Activated B cell treated with CpG ODN at 0.5 μM for 24 hours (primary cell): ENCODE measurements at regions not wholly inside any gene's neighbourhood (a gene's known extent, or its start where the extent isn't known, plus 50 kb on each side); places are given as distances from the start of the nearest gene placed in this dataset.

Experiments used
- ATAC-seq: fragments of 200-7000 bp; cut with Tn5 transposase; one replicate; pipeline ENCODE4 v1.10.0; 2021; ENCODE audit warnings: low read depth, mild to moderate bottlenecking, moderate library complexity
- CTCF ChIA-PET: fragments of 350-600 bp; sonication (Branson Sonifier 250); formaldehyde crosslinking; loops from one replicate; lab custom pipeline; 2021; ENCODE audit warnings: antibody characterized with exemption; lab: Charles Lee
- POLR2A ChIA-PET: fragments of 350-600 bp; sonication (Branson Sonifier 250); formaldehyde crosslinking; loops from one replicate; lab custom pipeline; 2021; ENCODE audit warnings: antibody characterized with exemption; lab: Charles Lee
- DNase-seq: peaks from one replicate; pipeline ENCODE4 v3.0.0; 2022
- H3K27ac Mint-ChIP-seq: one replicate; pipeline ENCODE4 v1.8.0; 2020; ENCODE audit warnings: mixed read lengths
- H3K27me3 Mint-ChIP-seq: one replicate; pipeline ENCODE4 v1.8.0; 2021; ENCODE audit warnings: mixed read lengths
- H3K36me3 Mint-ChIP-seq: one replicate; pipeline ENCODE4 v1.8.0; 2021; ENCODE audit warnings: low read depth, mixed read lengths
- H3K4me1 Mint-ChIP-seq: one replicate; pipeline ENCODE4 v1.8.0; 2021; ENCODE audit warnings: mixed read lengths
- H3K4me3 Mint-ChIP-seq: one replicate; pipeline ENCODE4 v1.8.0; 2020; ENCODE audit warnings: mild to moderate bottlenecking, mixed read lengths
- H3K9me3 Mint-ChIP-seq: one replicate; pipeline ENCODE4 v1.8.0; 2020; ENCODE audit warnings: mixed read lengths
- intact Hi-C: fragments of 100-400 bp; cut with micrococcal nuclease; formaldehyde crosslinking; loops from one replicate; pipeline ENCODE4 v1.15.1; 2024
- TF ChIP-seq, protein P1 (sequence below): fragments of 200-600 bp; IDR thresholded peaks from one replicate; pipeline ENCODE4 v1.8.0; 2022; ENCODE audit warnings: antibody characterized with exemption, mild to moderate bottlenecking

DNA sequence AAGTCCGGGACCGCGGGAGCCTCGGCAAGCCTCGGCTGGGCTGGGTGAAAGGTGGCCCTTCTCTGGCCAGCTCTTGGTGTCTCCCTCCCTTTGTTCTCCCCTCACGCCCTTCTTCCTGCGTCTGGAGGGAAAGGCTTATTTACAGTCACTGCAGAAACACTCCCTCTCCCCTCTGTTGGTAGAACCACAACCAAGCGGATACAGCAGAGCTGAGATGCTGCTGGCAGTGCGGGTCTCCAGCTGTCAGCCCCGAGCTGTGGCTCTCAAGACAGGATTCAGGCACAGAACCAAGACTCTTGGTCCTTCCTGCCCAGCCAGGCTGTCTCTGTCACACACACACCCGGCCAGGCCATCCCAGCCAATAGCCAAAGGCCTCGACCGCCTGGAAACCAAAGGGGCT lies 133.3 kb downstream of the ENGASE start:
- Mint-ChIP-seq H3K9me3 (no peaks in the 10 kb centered on the region), H3K27ac (no peak overlapping the region), H3K27me3 (peaks cover 11% of the 10 kb centered on the region), H3K4me3 (no peak overlapping the region), H3K4me1 (no peaks in the 10 kb centered on the region), H3K36me3 (no peaks in the 10 kb centered on the region)
- intact Hi-C loops = no loop called here
- TF ChIP-seq, protein P1, sequence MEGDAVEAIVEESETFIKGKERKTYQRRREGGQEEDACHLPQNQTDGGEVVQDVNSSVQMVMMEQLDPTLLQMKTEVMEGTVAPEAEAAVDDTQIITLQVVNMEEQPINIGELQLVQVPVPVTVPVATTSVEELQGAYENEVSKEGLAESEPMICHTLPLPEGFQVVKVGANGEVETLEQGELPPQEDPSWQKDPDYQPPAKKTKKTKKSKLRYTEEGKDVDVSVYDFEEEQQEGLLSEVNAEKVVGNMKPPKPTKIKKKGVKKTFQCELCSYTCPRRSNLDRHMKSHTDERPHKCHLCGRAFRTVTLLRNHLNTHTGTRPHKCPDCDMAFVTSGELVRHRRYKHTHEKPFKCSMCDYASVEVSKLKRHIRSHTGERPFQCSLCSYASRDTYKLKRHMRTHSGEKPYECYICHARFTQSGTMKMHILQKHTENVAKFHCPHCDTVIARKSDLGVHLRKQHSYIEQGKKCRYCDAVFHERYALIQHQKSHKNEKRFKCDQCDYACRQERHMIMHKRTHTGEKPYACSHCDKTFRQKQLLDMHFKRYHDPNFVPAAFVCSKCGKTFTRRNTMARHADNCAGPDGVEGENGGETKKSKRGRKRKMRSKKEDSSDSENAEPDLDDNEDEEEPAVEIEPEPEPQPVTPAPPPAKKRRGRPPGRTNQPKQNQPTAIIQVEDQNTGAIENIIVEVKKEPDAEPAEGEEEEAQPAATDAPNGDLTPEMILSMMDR = no peak
- ATAC-seq (no peak), DNase-seq (no peak)
- ChIA-PET POLR2A (no interaction called here), CTCF (no interaction called here)

DNA sequence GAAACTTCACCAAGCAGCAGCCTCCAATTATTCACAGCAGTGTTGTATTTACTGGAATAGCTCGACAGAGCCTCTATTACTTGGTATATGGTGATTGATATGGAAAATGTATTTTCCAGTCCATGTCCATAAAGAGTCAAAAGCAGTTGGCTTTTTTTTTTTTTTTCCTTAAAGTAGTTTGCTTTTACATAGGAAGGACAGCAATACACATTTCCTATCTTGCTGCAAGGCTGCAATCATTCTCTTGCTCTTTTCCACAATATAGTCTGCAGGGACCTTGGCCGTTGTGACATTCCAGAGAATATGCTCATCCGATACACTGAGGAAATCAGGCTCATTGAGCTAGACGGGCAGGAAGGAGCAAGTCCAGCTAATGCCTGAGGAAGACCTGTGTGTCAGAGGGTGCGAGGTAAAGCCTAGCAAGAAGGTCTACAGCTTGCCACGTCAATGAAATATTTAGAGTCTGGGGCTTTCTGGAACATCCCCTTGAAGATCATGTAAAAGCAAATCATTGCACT lies 131.1 kb downstream of the ENGASE start:
- Mint-ChIP-seq H3K4me1 (no peaks in the 10 kb centered on the region), H3K36me3 (no peaks in the 10 kb centered on the region), H3K9me3 (no peaks in the 10 kb centered on the region), H3K27ac (no peak overlapping the region), H3K4me3 (no peak overlapping the region), H3K27me3 (peaks cover 14% of the 10 kb centered on the region)
- no peak for ATAC-seq
- ChIA-PET POLR2A (interaction anchor here (0.6 kb wide), 1 partner anchor 26 kb away, joined by 6 read pairs; no protein-coding TSS in a partner anchor), CTCF (no interaction called here)
- TF ChIP-seq, protein P1 = no peak
- DNase-seq = no peak
- intact Hi-C loops = no loop called here

GRCh38 chr17:79204261-79204660 lies 129.6 kb downstream of the ENGASE start:
- H3K4me1 Mint-ChIP-seq = no peaks in the 10 kb centered on the region
- no peaks in the 10 kb centered on the region for H3K36me3 Mint-ChIP-seq
- peaks cover 12% of the 10 kb centered on the region for H3K27me3 Mint-ChIP-seq
- ChIA-PET CTCF (interaction anchor here (2.1 kb wide), 1 partner anchor 188 kb away, joined by 5 read pairs; no protein-coding TSS in a partner anchor), POLR2A (no interaction called here)
- no peak overlapping the region for H3K4me3 Mint-ChIP-seq
- TF ChIP-seq, protein P1 = no peak
- no peaks in the 10 kb centered on the region for H3K9me3 Mint-ChIP-seq
- DNase-seq = no peak
- ATAC-seq = no peak
- intact Hi-C loops = no loop called here
- H3K27ac Mint-ChIP-seq = no peak overlapping the region

DNA sequence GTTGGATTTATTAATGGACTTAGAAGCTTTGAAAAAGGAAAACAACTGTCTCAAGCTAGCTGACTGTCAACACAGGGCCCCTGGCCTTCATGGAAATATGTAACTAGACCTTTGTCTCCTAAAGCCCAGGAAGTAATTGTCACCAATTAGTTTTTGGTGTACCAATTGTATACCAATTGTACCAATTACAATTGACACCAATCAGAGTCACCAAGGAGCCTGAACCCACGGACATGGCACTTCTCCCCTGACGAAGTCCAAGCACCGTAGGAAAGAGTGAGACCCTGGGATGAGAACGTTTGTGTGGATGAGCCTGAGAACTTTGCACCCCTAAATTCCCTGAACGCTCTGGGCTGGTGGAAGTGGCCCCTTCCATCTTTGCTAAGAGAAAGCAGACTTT lies 129.0 kb downstream of the ENGASE start:
- no peaks in the 10 kb centered on the region for H3K9me3 Mint-ChIP-seq
- no peak overlapping the region for H3K4me3 Mint-ChIP-seq
- ATAC-seq (no peak), DNase-seq (no peak)
- intact Hi-C loops = no loop called here
- no peak overlapping the region for H3K27ac Mint-ChIP-seq
- ChIA-PET POLR2A (no interaction called here), CTCF (interaction anchor here (2.1 kb wide), 1 partner anchor 188 kb away, joined by 5 read pairs; no protein-coding TSS in a partner anchor)
- H3K4me1 Mint-ChIP-seq = no peaks in the 10 kb centered on the region
- TF ChIP-seq, protein P1 = no peak
- peaks cover 12% of the 10 kb centered on the region for H3K27me3 Mint-ChIP-seq
- no peaks in the 10 kb centered on the region for H3K36me3 Mint-ChIP-seq

DNA sequence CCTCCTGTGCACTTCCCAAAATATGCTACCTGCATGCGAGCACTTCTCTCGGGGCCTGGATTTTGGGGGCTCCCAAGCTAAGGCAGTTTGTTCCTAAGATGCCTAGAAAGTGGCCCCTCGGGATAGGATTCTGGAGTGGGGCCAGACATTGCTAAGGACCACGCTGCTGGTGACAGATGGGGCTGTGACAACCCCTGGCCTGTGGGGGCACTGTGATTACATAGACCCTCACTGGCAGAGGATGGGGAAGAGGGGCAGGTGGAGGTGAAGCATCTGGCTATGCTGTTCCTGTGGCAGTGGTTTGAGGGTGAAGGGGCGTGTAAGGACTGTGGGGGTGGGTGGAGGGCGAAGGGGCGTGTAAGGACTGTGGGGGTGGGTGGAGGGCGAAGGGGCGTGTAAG lies 128.4 kb downstream of the ENGASE start:
- Mint-ChIP-seq H3K9me3 (no peaks in the 10 kb centered on the region), H3K27me3 (peaks cover 17% of the 10 kb centered on the region), H3K27ac (no peak overlapping the region), H3K4me3 (no peak overlapping the region), H3K4me1 (no peaks in the 10 kb centered on the region), H3K36me3 (no peaks in the 10 kb centered on the region)
- ChIA-PET POLR2A (no interaction called here), CTCF (interaction anchor here (2.1 kb wide), 1 partner anchor 189 kb away, joined by 5 read pairs; no protein-coding TSS in a partner anchor)
- ATAC-seq (no peak), DNase-seq (no peak)
- intact Hi-C loops = no loop called here
- TF ChIP-seq, protein P1 = no peak
